Mucosa of descending colon (tissue), 3 donors: ENCODE measurements at regions not wholly inside any gene's neighbourhood (a gene's known extent, or its start where the extent isn't known, plus 50 kb on each side); places are given as distances from the start of the nearest gene placed in this dataset.

ENCODE experiments used
- ATAC-seq: fragments of 200-7000 bp; cut with Tn5 transposase; one replicate; pipeline ENCODE4 v1.9.1; 2020; ENCODE audit warnings: mild to moderate bottlenecking, moderate library complexity
- DNase-seq, 3 donors: peaks; one replicate each; pipeline ENCODE4 v3.0.0-alpha.2; 2020
- H3K36me3 ChIP-seq: fragments of 200-600 bp; one replicate; pipeline ENCODE4 v1.8.0; 2021; ENCODE audit warnings: low read depth, mild to moderate bottlenecking
- H3K4me1 ChIP-seq: fragments of 200-600 bp; one replicate; pipeline ENCODE4 v1.8.0; 2021; ENCODE audit warnings: low read depth, mild to moderate bottlenecking
- H3K4me3 ChIP-seq: fragments of 200-600 bp; one replicate; pipeline ENCODE4 v1.8.0; 2021; ENCODE audit warnings: mild to moderate bottlenecking
- H3K9me3 ChIP-seq: fragments of 200-600 bp; one replicate; pipeline ENCODE4 v1.8.0; 2021; ENCODE audit warnings: mild to moderate bottlenecking
- intact Hi-C, 2 donors: fragments of 100-400 bp; cut with DNase I in 1 of 2; cut with micrococcal nuclease in 1 of 2; formaldehyde crosslinking; loops; one replicate each; pipeline versions ENCODE4 v1.11.0 to v1.11.1; 2022; cut with DNase I, micrococcal nuclease
- TF ChIP-seq, protein P1 (sequence below): fragments of 200-600 bp; IDR thresholded peaks from one replicate; pipeline ENCODE4 v1.8.0; 2022; ENCODE audit warnings: antibody characterized with exemption, mild to moderate bottlenecking
- donor health status: DM: no; HTN: no; CAD: no; lungs with moderate emphysema.
- donor health status: DM: no; HTN: no; CAD: no.
- donor health status: DM: no; HTN: yes; CAD: no.

DNA sequence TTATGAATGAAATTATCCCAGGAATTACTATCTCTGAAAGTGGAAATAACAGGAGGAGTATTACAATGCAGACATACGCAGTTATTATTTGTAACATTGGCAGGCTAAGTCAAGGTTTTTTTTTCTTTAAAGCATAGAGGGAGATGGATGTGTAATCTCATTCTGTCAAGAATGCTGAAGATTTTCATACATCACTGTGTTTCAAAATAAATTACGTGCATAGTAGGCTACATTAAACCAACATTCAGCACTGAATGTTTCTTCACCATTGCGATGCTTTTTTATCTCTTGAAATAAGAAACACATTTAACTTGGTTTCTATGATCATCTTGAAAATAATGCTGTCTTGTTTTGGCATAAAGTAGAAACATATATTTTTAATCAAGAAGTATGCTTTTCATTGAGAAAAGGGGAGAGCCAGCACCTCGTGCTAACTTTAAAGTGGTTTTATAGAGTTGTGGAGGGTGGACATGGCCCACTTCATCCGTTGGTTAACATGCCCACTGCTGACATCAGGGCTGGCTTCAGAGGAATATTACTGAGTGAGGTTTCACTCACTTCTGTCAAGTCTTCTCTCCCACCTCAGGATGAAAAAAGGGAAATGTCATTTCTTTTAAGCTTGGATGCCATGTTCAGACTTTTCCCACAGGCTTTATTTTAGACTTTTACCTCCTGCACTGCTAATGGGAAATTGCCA, 203.6 kb upstream of the MEF2C start:
- intact Hi-C loops: no loop called here
- no peaks in the 10 kb centered on the region for H3K4me1 ChIP-seq
- DNase-seq (no peak), ATAC-seq (no peak)
- no peak overlapping the region for H3K4me3 ChIP-seq
- no peaks in the 10 kb centered on the region for H3K9me3 ChIP-seq
- H3K36me3 ChIP-seq: no peaks in the 10 kb centered on the region
- TF ChIP-seq, protein P1, sequence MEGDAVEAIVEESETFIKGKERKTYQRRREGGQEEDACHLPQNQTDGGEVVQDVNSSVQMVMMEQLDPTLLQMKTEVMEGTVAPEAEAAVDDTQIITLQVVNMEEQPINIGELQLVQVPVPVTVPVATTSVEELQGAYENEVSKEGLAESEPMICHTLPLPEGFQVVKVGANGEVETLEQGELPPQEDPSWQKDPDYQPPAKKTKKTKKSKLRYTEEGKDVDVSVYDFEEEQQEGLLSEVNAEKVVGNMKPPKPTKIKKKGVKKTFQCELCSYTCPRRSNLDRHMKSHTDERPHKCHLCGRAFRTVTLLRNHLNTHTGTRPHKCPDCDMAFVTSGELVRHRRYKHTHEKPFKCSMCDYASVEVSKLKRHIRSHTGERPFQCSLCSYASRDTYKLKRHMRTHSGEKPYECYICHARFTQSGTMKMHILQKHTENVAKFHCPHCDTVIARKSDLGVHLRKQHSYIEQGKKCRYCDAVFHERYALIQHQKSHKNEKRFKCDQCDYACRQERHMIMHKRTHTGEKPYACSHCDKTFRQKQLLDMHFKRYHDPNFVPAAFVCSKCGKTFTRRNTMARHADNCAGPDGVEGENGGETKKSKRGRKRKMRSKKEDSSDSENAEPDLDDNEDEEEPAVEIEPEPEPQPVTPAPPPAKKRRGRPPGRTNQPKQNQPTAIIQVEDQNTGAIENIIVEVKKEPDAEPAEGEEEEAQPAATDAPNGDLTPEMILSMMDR: no peak

DNA sequence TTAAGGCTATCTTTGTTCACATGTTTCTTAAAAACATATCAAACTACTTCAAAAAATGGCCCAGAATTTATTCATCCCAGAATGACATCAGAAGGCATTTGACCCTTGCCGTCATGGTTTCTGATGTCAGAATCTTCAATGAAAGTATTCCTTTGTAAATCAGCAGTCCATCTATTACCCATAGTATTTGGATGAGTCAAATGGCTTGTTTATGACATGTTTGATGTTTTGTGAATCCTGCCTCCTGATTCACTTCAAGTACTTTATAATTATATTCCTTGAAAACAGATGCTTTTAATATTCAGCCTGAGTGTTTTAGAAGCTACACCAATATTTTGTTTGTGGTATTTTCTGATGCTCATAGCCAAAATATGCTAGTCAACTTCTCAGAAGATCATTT, 200.8 kb upstream of the MEF2C start:
- Histone ChIP-seq H3K36me3 (no peaks in the 10 kb centered on the region), H3K4me1 (no peaks in the 10 kb centered on the region), H3K9me3 (no peaks in the 10 kb centered on the region), H3K4me3 (no peak overlapping the region)
- DNase-seq: no peak
- ATAC-seq: no peak
- intact Hi-C loops: no loop called here
- TF ChIP-seq, protein P1: no peak

DNA sequence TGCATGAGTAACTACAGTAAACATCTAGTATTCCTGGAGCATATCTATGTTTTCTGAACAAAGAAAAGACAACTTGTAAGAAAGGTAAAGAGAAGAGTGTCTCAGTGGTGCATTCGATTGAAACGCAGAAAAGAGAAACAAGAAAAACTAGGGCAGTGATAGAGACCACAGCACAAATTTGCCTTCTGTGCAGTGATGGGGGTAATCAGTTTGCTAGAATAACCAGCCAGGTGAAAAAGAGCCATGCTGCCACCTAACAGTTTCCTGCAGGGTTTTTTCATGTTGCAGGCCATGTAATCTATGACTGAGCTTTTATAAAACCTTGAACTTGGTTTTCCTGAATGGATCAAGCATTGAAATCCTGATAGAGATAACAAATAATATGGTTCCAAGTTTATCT, 198.4 kb upstream of the MEF2C start:
- DNase-seq (no peak), ATAC-seq (no peak)
- Histone ChIP-seq H3K9me3 (no peaks in the 10 kb centered on the region), H3K4me3 (no peak overlapping the region), H3K36me3 (no peaks in the 10 kb centered on the region), H3K4me1 (no peaks in the 10 kb centered on the region)
- intact Hi-C loops: no loop called here
- TF ChIP-seq, protein P1: no peak

DNA sequence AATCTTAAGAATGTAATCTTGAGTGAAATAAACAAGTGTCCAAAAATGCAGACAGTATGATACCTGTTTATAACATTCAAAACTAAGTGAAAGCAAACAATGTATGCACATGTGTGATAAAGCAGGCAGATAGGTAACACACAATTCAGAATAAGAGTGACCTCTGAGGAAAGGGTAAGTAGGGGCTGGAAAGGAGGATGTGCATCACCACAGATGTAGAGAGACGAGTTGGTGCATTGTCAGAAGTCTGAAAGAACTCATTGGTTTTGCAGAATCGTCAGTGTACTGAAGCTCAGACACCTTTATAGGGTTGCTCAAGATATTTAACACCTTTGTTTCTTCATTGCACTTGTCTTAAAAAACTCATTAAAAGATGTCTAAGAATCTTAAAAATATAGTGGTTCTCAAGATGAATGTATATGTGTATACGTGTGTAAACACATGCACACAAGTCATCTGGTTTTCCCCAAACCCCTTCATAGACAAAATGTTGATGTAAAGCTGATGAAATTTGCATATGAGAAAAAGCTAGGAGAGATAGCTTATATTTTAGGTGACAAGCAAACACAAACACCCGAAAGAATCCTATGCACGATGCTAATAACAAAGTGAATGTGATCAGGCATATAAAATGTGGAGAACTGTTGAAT, 197.6 kb upstream of the MEF2C start:
- ATAC-seq (no peak), DNase-seq (no peak)
- H3K36me3 ChIP-seq: no peaks in the 10 kb centered on the region
- no peaks in the 10 kb centered on the region for H3K9me3 ChIP-seq
- no peak overlapping the region for H3K4me3 ChIP-seq
- intact Hi-C loops: no loop called here
- no peaks in the 10 kb centered on the region for H3K4me1 ChIP-seq
- TF ChIP-seq, protein P1: no peak

DNA sequence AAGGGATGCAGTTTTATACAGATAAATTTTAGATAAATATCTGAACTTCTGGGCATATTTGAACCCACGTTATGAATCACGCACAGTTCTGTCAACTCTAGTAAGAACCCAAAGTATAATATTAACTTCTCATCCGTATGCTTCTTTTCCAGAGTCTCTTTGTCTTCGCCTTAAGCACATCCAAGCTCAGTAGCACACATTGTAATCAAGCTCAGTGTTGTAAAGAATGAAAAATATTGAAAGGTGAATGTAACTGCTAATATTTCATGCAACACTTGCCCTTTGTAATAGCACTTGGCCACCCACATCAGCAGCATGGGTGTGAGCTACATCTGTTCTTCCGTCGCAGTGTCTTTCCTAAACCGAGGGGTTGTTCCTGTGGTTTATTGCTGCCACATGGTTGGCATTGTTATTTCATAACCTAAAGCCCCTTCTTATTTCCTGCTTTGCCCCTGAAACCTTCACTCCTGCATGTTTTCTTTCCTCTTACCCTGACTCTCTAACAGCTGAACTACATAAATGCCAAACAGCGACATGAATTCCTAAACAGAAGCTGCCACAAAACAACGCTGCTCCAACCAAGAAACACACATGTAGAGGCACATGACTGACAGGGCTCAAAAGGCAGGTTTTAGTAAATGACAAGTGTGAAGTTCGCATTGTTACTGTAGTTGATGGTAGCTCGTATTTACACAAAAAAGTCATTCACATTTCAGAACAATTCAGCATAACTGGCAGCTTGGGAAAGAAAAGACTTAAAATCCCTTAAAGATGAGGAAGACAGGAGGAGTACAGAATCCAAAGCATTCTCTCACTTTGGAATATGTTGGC, 190.1 kb upstream of the MEF2C start:
- TF ChIP-seq, protein P1: no peak
- no peaks in the 10 kb centered on the region for H3K36me3 ChIP-seq
- H3K9me3 ChIP-seq: no peaks in the 10 kb centered on the region
- DNase-seq (no peak), ATAC-seq (no peak)
- intact Hi-C loops: no loop called here
- no peaks in the 10 kb centered on the region for H3K4me1 ChIP-seq
- H3K4me3 ChIP-seq: no peak overlapping the region
